LoVo (cell line): ENCODE measurements at regions not wholly inside any gene's neighbourhood (a gene's known extent, or its start where the extent isn't known, plus 50 kb on each side); places are given as distances from the start of the nearest gene placed in this dataset.
"Not testable (repeated sequence)": the region's sequence is repeated elsewhere in the genome, so short reads cannot be mapped to it uniquely, and the experiment has no call there.

ENCODE experiments used
- DNase-seq: peaks from one replicate; pipeline ENCODE4 v3.0.0-alpha.2; 2016; ENCODE audit warnings: low spot score

- not testable (repeated sequence) for DNase-seq
These were observed 344.8 kb upstream of the C16orf82 start for GRCh38 chr16:26721957-26722356.

GRCh38 chr16:26724189-26724588 lies 342.5 kb upstream of the C16orf82 start:
- no peak for DNase-seq

- DNase-seq = no peak
These were observed 338.9 kb upstream of the C16orf82 start for GRCh38 chr16:26727848-26728247.

DNA sequence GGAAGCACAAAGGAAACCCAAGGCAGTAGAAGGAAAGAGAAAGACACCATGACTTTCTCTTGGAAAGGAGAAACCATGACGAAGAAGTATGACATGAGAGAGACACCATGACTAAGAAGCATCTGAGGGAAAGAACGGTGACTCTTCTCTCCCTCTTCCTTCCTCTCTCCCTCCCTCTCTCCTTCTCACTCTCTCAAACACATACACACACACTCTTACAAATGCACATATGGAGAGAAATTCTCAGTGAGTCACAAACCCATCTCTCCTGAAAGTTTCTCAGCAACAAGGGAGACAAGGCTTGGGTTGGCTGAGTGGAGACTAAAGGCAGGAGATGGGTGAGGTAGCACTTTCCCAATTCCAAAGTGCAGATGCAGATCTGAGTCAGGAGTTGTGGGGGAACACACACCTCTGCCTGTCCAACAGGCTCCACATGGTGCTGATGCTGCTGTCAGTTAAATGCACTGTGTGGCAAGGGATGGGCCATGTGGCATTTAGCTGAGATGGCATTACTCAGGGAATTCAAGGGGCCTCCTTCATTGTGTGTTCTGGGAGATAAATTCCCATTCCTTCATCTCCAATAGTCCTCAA lies 336.7 kb upstream of the C16orf82 start:
- no peak for DNase-seq

- no peak for DNase-seq
These were observed 335.0 kb upstream of the C16orf82 start for GRCh38 chr16:26731729-26732128.

- DNase-seq = no peak
These were observed 333.0 kb upstream of the C16orf82 start for GRCh38 chr16:26733710-26734109.

GRCh38 chr16:26735521-26735920 lies 331.2 kb upstream of the C16orf82 start:
- DNase-seq = no peak

DNA sequence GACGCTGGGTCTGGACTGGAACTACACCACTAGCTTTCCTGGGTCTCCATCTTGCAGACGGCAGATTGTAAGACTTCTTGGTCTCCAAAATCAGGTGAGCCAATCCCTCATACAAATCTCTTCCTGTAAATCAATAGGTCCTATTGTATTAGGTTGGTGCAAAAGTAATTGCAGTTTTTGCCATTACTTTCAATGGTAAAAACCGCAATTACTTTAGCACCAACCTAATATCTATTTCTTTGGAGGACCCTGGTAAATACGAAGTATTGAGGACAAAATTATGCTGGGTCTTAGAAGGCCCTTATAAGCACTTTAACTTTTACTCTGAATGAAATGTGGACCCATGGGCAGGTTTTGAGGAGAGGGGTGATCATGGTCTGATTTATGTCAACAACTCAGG lies 330.6 kb upstream of the C16orf82 start:
- no peak for DNase-seq

- no peak for DNase-seq
These were observed 326.0 kb upstream of the C16orf82 start for GRCh38 chr16:26740771-26741170.

- DNase-seq = no peak
These were observed 324.7 kb upstream of the C16orf82 start for GRCh38 chr16:26742040-26742439.

- no peak for DNase-seq
These were observed 322.3 kb upstream of the C16orf82 start for GRCh38 chr16:26744430-26744829.

GRCh38 chr16:26747760-26748159 lies 319.0 kb upstream of the C16orf82 start:
- no peak for DNase-seq

GRCh38 chr16:26749072-26749471 lies 317.7 kb upstream of the C16orf82 start:
- DNase-seq = no peak

DNA sequence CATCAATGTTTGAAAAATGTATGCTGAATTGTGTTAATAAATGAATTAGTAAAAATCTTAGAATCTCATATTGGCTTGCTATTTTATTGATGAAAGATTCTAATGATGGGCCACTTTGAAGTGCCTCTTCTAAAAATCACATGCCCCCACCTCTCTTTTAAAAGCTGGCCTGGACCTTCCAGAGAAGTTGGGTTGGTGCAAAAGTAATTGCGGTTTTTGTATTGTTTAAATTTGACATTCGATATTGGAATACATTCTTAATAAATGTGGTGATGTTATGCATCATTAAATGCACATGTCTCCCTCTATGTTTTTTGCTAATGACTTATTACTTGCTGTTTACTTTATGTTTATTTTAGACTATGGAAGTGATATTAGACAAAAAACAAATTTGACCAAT lies 314.6 kb upstream of the C16orf82 start:
- DNase-seq = no peak

DNA sequence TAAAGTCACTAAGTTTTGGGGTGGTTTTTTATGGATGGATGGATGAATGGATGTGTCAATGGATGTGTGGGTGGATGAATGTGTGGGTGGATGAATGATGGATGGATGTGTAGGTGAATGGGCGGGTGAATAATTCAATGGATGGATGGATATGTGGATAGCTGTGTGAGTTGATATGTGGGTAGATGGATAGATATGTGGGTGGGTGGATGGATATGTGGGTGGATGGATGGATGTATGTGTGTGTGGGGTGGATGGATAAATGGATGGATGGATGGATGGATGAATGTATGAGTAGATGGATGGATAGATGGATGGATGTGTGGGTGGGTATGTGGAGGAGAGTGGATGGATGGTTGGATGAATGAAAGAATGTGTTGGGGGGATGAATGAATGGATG lies 310.1 kb upstream of the C16orf82 start:
- no peak for DNase-seq

DNA sequence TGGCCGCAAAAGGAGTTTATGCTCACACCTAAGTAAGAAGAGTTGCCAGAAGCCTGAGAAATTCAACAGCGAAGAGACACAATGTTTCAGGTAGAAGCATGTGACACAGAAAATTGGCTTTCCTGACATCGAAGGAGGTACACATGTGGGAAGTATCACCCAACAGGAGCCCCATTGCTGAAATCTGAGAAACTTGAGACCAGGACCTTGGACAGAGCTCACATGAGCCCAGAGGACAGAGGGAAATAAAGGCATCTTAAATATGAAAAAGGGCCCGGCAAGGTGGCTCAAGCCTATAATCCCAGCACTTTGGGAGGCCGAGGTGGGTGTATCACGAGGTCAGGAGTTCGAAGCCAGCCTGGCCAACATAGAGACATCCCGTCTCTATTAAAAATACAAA lies 304.1 kb upstream of the C16orf82 start:
- DNase-seq = no peak

DNA sequence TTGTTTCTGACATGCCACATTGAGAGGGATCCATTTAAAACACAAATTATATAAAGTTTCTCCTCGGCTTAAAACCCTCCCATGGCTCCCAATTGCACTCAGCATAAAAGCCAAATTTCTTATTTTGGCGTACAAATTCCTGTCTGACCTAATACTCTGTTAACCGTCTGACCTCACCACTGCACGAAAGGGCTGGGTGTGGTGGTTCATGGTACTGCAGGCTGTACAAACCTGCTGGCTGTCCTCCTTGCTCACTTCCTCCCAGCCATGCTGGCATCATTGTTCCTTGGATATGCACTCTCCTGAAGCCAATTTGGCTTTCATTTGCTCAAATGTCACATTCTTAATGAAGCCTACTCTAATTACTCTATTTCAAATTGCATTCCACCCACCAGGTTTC lies 301.6 kb upstream of the C16orf82 start:
- no peak for DNase-seq

DNA sequence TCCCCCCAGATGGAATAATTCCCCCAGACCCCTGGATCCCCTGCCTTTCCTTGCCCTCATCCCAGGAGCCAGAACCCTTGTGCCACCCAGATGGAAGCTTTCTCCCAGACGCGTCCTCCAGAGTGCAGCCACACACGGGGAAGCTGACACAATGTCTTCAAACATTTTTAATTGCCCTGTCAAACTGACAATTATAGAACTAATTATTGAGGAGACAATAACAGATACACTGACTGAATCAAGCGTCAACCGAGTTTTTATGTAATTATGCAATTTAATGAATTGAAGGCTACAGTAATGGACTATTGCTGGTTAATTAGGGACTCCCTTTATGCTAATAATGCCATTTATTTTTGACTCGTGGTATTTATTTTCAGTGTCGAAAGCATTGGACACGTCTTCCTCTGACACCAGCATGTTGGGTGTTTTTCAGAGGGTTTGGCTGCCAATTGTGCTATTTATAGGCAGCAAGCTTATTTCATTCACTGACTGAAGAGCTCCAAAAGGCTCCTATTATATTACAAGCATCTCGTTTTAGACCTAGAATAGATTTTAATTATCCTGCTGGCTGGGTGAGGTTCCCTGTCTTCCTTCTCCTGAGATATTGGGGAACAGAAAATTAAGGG lies 298.2 kb upstream of the C16orf82 start:
- no peak for DNase-seq

DNA sequence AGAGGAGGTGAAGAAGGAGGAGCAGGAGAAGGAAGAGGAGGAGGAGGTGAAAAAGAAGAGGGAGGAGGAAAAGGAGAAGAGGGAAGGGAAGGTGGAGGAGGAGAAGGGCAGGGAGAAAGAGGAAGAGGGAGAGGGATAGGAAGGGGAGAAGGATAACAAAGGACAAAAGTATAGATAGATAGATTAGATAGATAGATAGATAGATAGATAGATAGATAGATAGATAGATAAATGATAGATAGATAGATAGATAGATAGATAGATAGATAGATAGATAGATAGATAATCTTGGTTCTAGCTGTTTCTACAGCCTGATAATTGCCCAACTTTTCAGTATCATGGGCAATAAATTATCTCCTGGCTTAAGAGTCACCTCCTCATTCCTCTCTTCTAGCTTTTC lies 296.2 kb upstream of the C16orf82 start:
- DNase-seq = no peak

GRCh38 chr16:26772503-26772902 lies 294.2 kb upstream of the C16orf82 start:
- DNase-seq = no peak

DNA sequence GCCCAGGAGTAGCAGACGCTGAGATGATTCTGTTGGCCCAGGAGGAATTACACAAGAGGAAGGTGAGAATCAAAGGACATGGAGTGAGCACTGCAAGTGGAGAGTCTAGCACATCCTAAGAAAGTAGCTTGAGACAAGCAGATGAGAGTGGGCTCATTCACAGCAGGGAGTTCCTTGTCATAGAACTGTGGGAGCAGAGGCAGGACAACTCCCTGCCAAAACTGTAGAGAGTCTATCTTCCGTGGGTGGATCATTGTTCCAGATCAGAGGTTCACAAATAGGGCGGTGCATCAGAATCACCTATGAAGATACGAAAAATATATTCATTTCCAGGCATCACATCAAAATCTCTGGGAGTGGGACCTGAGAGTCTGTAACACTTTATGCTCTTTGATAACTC lies 288.9 kb upstream of the C16orf82 start:
- DNase-seq = no peak

DNA sequence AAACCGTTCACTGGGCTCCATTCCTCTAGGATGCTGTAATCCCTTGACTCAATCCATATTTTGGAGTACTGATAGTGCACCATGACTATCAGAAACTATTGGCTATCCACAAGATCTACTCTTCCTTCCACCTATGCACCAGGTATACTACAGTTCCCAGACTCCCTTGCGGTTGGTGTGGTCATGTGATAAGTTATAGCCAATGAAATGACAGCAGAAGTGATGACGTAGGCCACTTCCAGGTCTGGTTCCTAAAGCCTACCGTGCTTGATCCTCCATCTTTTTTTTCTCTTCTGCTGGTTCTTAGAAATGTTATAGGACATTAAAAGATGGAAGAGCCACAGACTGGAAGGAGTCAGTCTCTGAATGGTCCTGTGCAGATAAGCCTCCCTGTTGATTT lies 278.8 kb upstream of the C16orf82 start:
- DNase-seq = no peak

- DNase-seq = no peak
These were observed 275.6 kb upstream of the C16orf82 start for GRCh38 chr16:26791169-26791568.

DNA sequence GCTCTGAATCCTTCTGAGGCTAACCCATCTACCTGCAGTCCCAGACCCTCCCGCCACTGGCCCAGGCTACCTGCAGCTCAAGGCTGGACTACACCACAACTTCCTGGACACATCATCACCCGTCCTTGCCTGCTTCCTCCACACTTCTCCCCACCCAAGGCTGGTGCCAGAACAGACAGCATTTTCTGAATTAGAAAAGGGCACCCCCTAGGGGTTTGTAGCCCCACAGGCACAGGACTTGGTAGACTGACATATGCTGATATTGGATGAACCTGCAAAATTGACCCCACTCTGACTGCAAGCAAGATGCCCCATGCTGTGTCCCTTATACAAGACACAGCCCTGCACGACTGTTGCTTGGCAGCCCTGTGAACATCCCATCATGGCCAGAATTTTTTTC lies 271.5 kb upstream of the C16orf82 start:
- no peak for DNase-seq
